Midbrain (tissue), 1 donor: ENCODE measurements at regions not wholly inside any gene's neighbourhood (a gene's known extent, or its start where the extent isn't known, plus 50 kb on each side); places are given as distances from the start of the nearest gene placed in this dataset.
"Not testable (repeated sequence)": the region's sequence is repeated elsewhere in the genome, so short reads cannot be mapped to it uniquely, and the experiment has no call there.

Experiments used
- DNase-seq: peaks from one replicate; lab custom pipeline; 2025; lab: John Stamatoyannopoulos, UW

GRCh38 chr4:187795737-187796136, 199.8 kb upstream of the ZFP42 start:
- no peak for DNase-seq

DNA sequence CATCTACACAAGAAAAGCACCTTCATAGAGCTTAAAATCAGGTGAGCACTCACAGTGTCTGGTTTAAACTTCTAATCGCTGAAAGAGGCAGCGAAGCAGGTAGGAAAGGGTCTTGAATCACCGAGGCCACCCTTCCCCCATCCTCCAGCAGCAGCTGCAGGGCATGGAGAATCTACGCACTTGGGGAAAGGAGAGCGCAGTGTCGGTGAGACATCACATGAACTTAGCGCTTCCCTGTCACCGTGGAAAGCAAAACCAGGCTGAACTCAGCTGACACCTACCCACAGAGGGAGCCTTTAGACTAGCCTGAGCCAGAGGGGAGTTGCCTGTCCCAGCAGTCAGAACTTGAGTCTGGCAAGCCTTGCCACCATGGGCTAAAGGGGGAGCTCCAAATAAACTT, 197.2 kb upstream of the ZFP42 start:
- DNase-seq: no peak

GRCh38 chr4:187799735-187800134, 195.8 kb upstream of the ZFP42 start:
- DNase-seq: no peak

DNA sequence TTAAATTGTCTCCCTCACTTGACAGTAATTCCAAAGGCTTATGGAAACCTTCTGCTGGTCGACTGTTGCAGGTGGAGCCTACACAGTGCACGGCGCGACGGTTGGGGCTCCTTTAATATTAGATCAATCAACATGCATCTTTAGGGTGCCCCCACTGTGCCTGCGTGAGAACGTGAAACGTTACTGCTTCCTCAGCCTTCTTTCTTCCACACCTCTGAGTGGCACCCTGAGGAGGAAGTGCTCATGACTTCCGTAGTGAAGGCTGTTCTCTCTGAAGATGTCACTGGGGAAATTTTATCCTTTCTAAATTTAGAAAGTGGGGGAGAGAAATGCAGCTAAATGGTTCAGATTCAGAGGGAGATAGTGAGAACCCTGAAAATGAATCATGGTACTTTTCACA, 184.0 kb upstream of the ZFP42 start:
- DNase-seq: no peak

DNA sequence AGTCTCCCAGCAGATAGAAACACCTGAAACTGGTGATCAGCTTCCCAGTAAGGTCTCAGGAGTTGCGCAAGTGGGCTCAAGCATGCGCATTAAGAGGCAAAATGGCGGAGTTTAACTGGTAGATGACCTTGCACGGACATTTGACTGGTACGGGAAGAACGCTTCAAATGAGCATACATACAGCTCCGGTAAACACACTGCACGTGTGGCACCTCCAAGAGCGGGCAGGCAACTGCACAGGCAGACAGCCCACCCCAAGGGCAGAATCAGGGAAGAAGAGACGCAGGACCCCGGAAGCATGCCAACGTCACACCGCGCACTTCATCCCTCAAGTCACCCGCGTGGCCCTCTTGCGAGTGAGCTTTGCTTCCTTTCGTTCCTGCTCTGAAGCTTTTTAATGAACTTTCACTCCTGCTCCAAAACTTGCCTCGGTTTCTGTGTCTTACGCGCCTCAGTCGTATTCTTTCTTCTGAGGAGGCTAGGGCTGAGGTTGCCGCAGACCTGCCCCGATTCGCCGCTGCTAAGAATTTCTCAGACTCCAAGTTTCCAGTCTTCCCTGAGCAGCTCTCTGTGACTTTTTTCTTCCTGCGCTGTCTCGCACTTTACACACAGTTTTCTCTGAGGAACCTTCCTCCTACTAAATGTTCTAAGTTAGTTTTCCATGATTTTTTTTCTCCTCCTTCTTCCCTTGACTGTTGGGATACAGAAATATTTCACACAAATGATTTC, 180.7 kb upstream of the ZFP42 start:
- DNase-seq: no peak

GRCh38 chr4:187826725-187827124, 168.8 kb upstream of the ZFP42 start:
- DNase-seq: no peak

DNA sequence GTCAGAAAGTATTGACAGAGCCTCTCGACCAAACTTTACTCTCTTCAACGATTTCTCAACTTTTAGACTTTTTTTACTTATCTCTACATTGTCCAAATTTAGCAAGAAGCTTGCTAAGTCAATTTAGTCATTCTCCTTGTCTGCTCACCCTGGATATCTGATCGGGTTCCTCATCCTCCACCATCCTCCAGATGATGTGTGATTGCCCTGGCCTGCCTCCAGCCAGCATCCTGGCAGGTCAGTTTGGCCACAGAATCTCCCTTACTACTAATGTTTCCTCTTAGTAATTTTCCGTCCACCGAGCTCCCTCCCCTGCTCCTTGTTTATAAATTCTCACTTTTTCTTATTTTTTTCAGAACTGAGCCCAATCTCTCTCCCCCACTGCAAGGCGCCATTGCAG, 167.9 kb upstream of the ZFP42 start:
- DNase-seq: no peak

DNA sequence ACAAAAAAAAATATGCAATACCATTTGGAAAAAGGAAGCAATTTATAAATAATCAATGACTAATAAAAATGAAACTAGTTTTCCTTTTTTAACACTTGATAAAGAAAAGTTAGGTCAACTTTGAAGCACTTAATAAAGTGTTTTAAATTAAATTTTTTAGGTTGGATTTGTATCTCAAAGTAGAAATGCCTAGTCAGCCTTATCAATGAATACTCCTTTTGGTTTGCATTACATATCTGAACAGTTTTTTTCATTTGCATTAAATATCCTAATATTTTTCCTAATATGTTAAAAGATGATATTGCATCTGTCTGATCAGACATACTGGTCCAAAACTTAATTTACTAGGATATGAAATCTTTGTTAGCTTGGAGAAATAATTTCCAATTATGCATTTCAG, 155.8 kb upstream of the ZFP42 start:
- no peak for DNase-seq

DNA sequence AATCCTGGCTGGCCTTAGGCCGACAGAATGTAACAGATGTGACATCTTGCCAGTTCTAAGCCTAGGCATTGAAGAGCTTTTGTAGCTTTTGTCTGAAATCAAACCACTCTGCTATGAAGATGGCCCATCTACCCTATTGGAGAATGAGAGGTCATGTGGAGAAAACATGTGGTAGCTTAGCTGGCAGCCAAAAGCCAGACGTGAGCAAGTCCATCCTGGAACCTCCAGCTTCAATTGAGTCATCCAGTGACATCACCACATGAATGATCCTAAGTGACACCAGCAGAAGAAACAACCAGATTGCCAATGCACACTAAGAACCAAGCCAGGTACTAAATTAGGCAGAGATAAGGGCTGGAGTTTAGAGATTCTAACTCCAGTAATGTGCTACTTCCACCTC, 154.8 kb upstream of the ZFP42 start:
- DNase-seq: no peak

- no peak for DNase-seq
Measured at GRCh38 chr4:187849556-187850225, 145.9 kb upstream of the ZFP42 start.

DNA sequence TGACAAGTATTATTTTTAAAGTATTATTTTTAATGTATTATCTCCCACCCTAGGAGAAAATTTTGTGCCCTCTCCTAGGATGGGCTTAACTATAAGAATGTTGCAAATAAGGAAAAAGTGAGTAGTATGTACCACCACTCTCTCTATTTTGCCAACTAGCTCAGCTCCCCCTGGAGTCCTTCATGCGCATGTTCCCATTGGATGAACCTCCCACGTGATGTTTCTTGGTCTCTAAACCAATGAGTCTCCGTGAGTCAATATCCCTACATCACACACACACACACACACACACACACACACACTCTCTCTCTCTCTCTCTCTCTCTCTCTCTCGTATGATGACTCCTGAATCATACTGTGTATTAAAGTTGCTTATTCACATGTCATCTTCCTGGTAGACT, 129.7 kb upstream of the ZFP42 start:
- no peak for DNase-seq

DNA sequence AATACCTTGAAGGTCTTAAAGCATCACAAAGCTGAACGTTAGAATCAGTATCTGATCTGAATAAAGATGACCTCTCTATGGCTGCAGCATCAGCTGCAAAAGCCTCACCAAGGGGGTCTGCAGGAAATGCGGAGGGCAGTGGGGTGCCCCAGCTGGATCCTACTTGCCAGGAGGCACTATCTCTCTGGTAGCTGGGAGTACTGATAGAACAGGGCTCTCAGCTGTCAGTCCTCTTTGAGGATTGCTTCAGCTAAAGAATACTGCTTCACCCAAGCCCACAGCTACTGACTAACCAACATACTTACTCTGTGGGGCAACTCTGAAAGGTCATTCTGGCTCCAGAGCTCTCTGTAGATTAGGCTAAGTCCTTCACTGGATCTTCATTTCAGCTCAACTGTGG, 112.5 kb upstream of the ZFP42 start:
- DNase-seq: no peak

GRCh38 chr4:187883836-187884475, 111.6 kb upstream of the ZFP42 start:
- no peak for DNase-seq

DNA sequence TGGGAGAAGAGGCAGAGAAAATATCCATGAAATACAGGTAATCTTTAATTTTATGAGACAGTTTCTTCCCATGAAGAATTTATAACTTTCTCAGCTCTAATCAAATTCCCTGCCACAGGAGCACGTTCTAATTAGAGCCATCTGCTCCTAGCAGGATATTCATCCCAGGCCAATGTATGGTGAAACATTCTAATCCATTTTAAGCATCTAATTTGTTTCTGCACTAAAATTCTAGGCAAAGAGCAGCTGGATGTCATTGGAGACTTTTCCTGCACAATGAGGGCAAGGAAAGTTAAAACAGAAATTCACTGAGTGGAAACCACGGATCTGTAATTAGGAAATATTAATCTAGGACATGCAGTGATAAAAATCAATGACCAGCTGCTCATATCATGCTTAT, 107.7 kb upstream of the ZFP42 start:
- DNase-seq: no peak

- DNase-seq: no peak
Measured at GRCh38 chr4:187889651-187890050, 105.9 kb upstream of the ZFP42 start.

DNA sequence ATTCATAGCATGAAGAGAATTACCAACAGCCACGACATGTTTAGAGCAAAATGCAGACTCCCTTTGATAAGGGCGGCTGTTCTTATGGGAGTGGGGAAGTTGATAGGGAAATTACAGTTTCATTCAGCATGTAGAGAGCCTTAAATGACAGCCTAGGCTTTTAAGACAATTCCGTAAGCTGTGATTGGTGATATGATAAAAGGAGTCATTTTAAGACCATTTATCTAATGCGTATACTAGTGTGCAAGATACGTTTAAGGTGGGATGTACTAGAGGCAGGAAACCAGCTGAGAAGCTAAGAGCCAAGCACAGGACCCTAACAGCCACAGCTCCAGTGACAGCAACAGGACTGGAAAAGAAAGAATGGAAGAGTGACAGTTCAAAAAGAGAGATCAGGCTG, 102.2 kb upstream of the ZFP42 start:
- DNase-seq: no peak

GRCh38 chr4:187903106-187903505, 92.5 kb upstream of the ZFP42 start:
- no peak for DNase-seq

- DNase-seq: no peak
Measured at GRCh38 chr4:187903700-187904099, 91.9 kb upstream of the ZFP42 start.

- DNase-seq: no peak
Measured at GRCh38 chr4:187908079-187908561, 87.5 kb upstream of the ZFP42 start.

DNA sequence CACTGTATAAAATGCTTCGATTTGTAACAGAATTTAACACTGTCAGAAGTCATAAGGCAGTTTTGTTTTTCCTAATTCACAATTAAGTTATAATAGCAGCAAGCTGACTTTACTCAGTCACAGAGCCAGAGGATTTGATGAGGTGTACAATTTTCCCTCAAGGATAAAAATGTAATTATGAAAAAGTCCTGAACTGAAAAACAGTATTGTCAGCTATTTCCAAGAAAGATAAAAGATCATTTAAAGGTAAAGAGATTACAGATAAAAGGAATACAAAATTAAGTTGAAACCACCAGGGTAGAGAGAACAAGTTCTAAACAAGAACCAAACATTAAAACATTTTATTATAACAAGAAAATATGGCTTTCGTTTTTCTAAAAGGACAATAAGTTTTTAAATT, 86.8 kb upstream of the ZFP42 start:
- DNase-seq: no peak

GRCh38 chr4:187910741-187911140, 84.8 kb upstream of the ZFP42 start:
- DNase-seq: no peak

GRCh38 chr4:187915406-187915805, 80.2 kb upstream of the ZFP42 start:
- DNase-seq: not testable (repeated sequence)

DNA sequence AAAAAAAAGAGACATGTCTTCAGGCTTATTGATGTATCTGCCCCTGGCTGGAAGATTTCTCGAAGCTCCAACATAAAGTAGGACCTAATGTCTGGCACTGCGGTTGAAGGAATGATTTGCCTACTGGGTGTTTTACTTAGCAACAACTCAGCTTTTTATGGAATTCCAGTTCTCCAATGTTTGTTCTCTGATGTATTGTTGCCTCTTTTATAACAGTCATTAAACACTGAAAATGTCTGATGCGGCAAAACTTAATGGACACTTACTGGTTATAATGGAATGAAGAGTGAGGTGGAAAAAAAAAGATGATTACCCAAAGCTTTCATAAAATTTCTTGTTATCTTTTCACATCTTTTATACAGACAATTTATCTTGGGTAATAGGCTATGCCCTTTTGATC, 75.6 kb upstream of the ZFP42 start:
- DNase-seq: no peak
